ENCODE measurements at regions not wholly inside any gene's neighbourhood (a gene's known extent, or its start where the extent isn't known, plus 50 kb on each side); places are given as distances from the start of the nearest gene placed in this dataset.

- DNase-seq, result no peak
Measured at GRCh38 chr10:78868861-78869260, 199.9 kb upstream of the ZMIZ1 start.

GRCh38 chr10:78869508-78870454, 199.0 kb upstream of the ZMIZ1 start:
- no peak for DNase-seq

GRCh38 chr10:78870458-78870857, 198.3 kb upstream of the ZMIZ1 start:
- no peak for DNase-seq

GRCh38 chr10:78871796-78872195, 197.0 kb upstream of the ZMIZ1 start:
- DNase-seq, result no peak

- no peak for DNase-seq
Measured at GRCh38 chr10:78873413-78873812, 195.4 kb upstream of the ZMIZ1 start.

- DNase-seq, result no peak
Measured at GRCh38 chr10:78875331-78875877, 193.4 kb upstream of the ZMIZ1 start.

GRCh38 chr10:78875932-78876331, 192.8 kb upstream of the ZMIZ1 start:
- DNase-seq, result no peak

- no peak for DNase-seq
Measured at GRCh38 chr10:78876449-78876848, 192.3 kb upstream of the ZMIZ1 start.

- DNase-seq, result no peak
Measured at GRCh38 chr10:78879621-78880020, 189.1 kb upstream of the ZMIZ1 start.

- no peak for DNase-seq
Measured at GRCh38 chr10:78886129-78886528, 182.6 kb upstream of the ZMIZ1 start.

- DNase-seq, result no peak
Measured at GRCh38 chr10:78889536-78890063, 179.2 kb upstream of the ZMIZ1 start.

GRCh38 chr10:78890506-78890905, 178.3 kb upstream of the ZMIZ1 start:
- DNase-seq, result no peak

GRCh38 chr10:78891741-78892140, 177.0 kb upstream of the ZMIZ1 start:
- no peak for DNase-seq

GRCh38 chr10:78892338-78893176, 176.2 kb upstream of the ZMIZ1 start:
- DNase-seq, result no peak

- DNase-seq, result no peak
Measured at GRCh38 chr10:78893217-78893616, 175.5 kb upstream of the ZMIZ1 start.

GRCh38 chr10:78894089-78894840, 174.5 kb upstream of the ZMIZ1 start:
- DNase-seq, result no peak

GRCh38 chr10:78894841-78895195, 173.9 kb upstream of the ZMIZ1 start:
- DNase-seq, result no peak

- no peak for DNase-seq
Measured at GRCh38 chr10:78895469-78895868, 173.3 kb upstream of the ZMIZ1 start.

- no peak for DNase-seq
Measured at GRCh38 chr10:78896159-78896928, 172.4 kb upstream of the ZMIZ1 start.

GRCh38 chr10:78898341-78899097, 170.2 kb upstream of the ZMIZ1 start:
- no peak for DNase-seq

Data from OCI-M1 (cell line).